ENCODE measurements at regions not wholly inside any gene's neighbourhood (a gene's known extent, or its start where the extent isn't known, plus 50 kb on each side); places are given as distances from the start of the nearest gene placed in this dataset.

DNA sequence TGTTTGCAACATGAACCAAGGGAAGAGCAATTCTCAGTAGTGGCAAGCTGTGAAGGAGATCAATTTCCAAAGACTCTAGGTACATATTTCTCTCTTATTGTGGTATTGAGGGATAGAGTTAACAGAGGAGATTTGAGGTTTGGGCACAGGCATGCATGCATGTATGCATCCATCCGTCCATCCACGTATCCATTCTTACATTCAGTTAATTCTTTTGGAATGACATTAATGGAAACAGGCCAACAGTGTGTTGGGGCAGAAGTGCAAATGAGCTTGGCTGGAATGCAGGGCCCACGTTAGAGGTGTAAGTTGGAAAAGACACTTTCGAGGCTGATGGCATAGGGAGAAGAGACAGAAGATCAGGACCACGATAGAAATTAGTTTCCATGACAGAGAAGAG lies 216.9 kb upstream of the PELI2 start:
- no peak overlapping the region for H3K4me3 ChIP-seq (ENCODE audit: low read length)
- no peak overlapping the region for H3K27ac ChIP-seq (ENCODE audit: low read depth, low read length)
- Mint-ChIP-seq H3K27me3 (peaks cover 0 to 3% of the 10 kb centered on the region in 2 donors), H3K27ac (peak overlapping the region in 1 of 8 donors; percentile 5), H3K9me3 (peaks cover 0 to 2% (median 0%) of the 10 kb centered on the region in 5 donors), H3K36me3 (no peaks in the 10 kb centered on the region), H3K4me3 (no peak overlapping the region), H3K4me1 (no peaks in the 10 kb centered on the region)
- DNase-seq = no peak
- no peaks in the 10 kb centered on the region for H3K4me1 ChIP-seq (ENCODE audit: insufficient read depth, low read length)
- no peaks in the 10 kb centered on the region for H3K9me3 ChIP-seq (ENCODE audit: low read length)
- CTCF ChIA-PET = no interaction called here
- no peaks in the 10 kb centered on the region for H3K36me3 ChIP-seq (ENCODE audit: insufficient read depth, low read length)
- POLR2A ChIA-PET = no interaction called here
- H3K27me3 ChIP-seq (ENCODE audit: insufficient read depth, low read length, poor library complexity, severe bottlenecking) = no peaks in the 10 kb centered on the region

GRCh38 chr14:55902241-55902640 lies 216.0 kb upstream of the PELI2 start:
- Mint-ChIP-seq H3K4me1 (no peaks in the 10 kb centered on the region), H3K27me3 (peaks cover 0 to 3% of the 10 kb centered on the region in 2 donors)
- CTCF ChIA-PET = no interaction called here

GRCh38 chr14:55904086-55904485 lies 214.1 kb upstream of the PELI2 start:
- peaks cover 0 to 3% of the 10 kb centered on the region in 2 donors for H3K27me3 Mint-ChIP-seq
- Histone ChIP-seq H3K9me3 (ENCODE audit: low read length) (no peaks in the 10 kb centered on the region), H3K27me3 (ENCODE audit: insufficient read depth, low read length, poor library complexity, severe bottlenecking) (no peaks in the 10 kb centered on the region), H3K27ac (ENCODE audit: low read depth, low read length) (no peak overlapping the region), H3K36me3 (ENCODE audit: insufficient read depth, low read length) (no peaks in the 10 kb centered on the region), H3K4me1 (ENCODE audit: insufficient read depth, low read length) (no peaks in the 10 kb centered on the region), H3K4me3 (ENCODE audit: low read length) (no peak overlapping the region)
- peaks cover 0 to 2% (median 0%) of the 10 kb centered on the region in 5 donors for H3K9me3 Mint-ChIP-seq
- H3K4me3 Mint-ChIP-seq = no peak overlapping the region
- CTCF ChIA-PET = no interaction called here
- peak overlapping the region in 1 of 8 donors; percentile 48 for H3K27ac Mint-ChIP-seq
- no peaks in the 10 kb centered on the region for H3K4me1 Mint-ChIP-seq
- POLR2A ChIA-PET = no interaction called here
- no peaks in the 10 kb centered on the region for H3K36me3 Mint-ChIP-seq
- DNase-seq = no peak

More at GRCh38 chr14:55902241-55902640, 216.0 kb upstream of the PELI2 start:
- Mint-ChIP-seq H3K27ac (no peak overlapping the region), H3K36me3 (no peaks in the 10 kb centered on the region), H3K4me3 (no peak overlapping the region), H3K9me3 (peaks cover 0 to 2% (median 0%) of the 10 kb centered on the region in 5 donors)
- no peaks in the 10 kb centered on the region for H3K4me1 ChIP-seq (ENCODE audit: insufficient read depth, low read length)
- H3K4me3 ChIP-seq (ENCODE audit: low read length) = no peak overlapping the region
- POLR2A ChIA-PET = no interaction called here
- H3K36me3 ChIP-seq (ENCODE audit: insufficient read depth, low read length) = no peaks in the 10 kb centered on the region
- no peak for DNase-seq
- H3K9me3 ChIP-seq (ENCODE audit: low read length) = no peaks in the 10 kb centered on the region
- no peak overlapping the region for H3K27ac ChIP-seq (ENCODE audit: low read depth, low read length)
- H3K27me3 ChIP-seq (ENCODE audit: insufficient read depth, low read length, poor library complexity, severe bottlenecking) = no peaks in the 10 kb centered on the region

- POLR2A ChIA-PET = no interaction called here
- no peaks in the 10 kb centered on the region for H3K4me1 Mint-ChIP-seq
- CTCF ChIA-PET = no interaction called here
- Histone ChIP-seq H3K36me3 (ENCODE audit: insufficient read depth, low read length) (no peaks in the 10 kb centered on the region), H3K27ac (ENCODE audit: low read depth, low read length) (no peak overlapping the region), H3K9me3 (ENCODE audit: low read length) (no peaks in the 10 kb centered on the region), H3K27me3 (ENCODE audit: insufficient read depth, low read length, poor library complexity, severe bottlenecking) (no peaks in the 10 kb centered on the region), H3K4me3 (ENCODE audit: low read length) (no peak overlapping the region), H3K4me1 (ENCODE audit: insufficient read depth, low read length) (no peaks in the 10 kb centered on the region)
- H3K9me3 Mint-ChIP-seq = peaks cover 0 to 2% (median 0%) of the 10 kb centered on the region in 5 donors
- peaks cover 0 to 3% of the 10 kb centered on the region in 2 donors for H3K27me3 Mint-ChIP-seq
- no peaks in the 10 kb centered on the region for H3K36me3 Mint-ChIP-seq
- H3K4me3 Mint-ChIP-seq = no peak overlapping the region
- no peak for DNase-seq
- no peak overlapping the region for H3K27ac Mint-ChIP-seq
Measured at GRCh38 chr14:55908106-55908505, 210.1 kb upstream of the PELI2 start.

- H3K4me1 Mint-ChIP-seq = no peaks in the 10 kb centered on the region
- H3K4me3 Mint-ChIP-seq = no peak overlapping the region
- H3K4me3 ChIP-seq (ENCODE audit: low read length) = no peak overlapping the region
- no peaks in the 10 kb centered on the region for H3K36me3 ChIP-seq (ENCODE audit: insufficient read depth, low read length)
- no peaks in the 10 kb centered on the region for H3K36me3 Mint-ChIP-seq
- no peak overlapping the region for H3K27ac ChIP-seq (ENCODE audit: low read depth, low read length)
- H3K4me1 ChIP-seq (ENCODE audit: insufficient read depth, low read length) = no peaks in the 10 kb centered on the region
- H3K27me3 Mint-ChIP-seq = peaks cover 0 to 6% of the 10 kb centered on the region in 2 donors
- ChIA-PET CTCF (no interaction called here), POLR2A (no interaction called here)
- no peak overlapping the region for H3K27ac Mint-ChIP-seq
- no peaks in the 10 kb centered on the region for H3K9me3 ChIP-seq (ENCODE audit: low read length)
- H3K27me3 ChIP-seq (ENCODE audit: insufficient read depth, low read length, poor library complexity, severe bottlenecking) = no peaks in the 10 kb centered on the region
- DNase-seq = no peak
- H3K9me3 Mint-ChIP-seq = peaks cover 0 to 2% (median 0%) of the 10 kb centered on the region in 5 donors
Measured at GRCh38 chr14:55909879-55910278, 208.3 kb upstream of the PELI2 start.

DNA sequence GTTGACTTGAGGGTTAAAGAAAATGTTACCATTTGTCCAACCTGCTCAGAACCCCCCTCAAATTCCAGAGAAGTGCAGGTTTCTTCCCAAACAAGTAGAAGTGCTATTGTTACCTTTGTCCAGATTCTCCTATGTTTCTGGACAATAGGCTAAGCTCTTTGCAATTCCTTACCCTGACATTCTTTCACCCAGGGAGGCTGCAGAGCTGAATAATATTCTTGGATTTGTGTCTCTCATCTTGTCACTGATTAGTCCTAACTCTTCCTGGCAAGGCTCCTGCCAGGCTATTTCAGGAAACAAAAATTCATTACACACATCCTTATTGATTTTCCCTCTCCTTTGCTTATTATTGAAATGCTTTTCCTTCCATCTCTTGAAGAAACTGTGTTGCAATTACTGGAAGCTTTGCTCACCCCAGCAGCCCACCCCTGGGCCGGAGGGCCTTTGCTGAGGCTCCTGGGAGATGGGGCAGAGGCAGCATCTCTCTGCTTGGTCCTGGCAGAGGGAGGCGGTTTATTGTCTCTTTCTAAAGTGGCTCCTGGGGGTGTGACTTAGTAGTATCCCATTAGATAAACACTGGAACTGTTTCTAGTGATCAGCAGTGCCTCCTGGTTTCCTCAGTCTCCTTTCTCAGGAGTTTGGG lies 207.5 kb upstream of the PELI2 start:
- no peaks in the 10 kb centered on the region for H3K36me3 Mint-ChIP-seq
- H3K27ac Mint-ChIP-seq = no peak overlapping the region
- no peaks in the 10 kb centered on the region for H3K4me1 Mint-ChIP-seq
- ChIA-PET POLR2A (no interaction called here), CTCF (no interaction called here)
- H3K9me3 Mint-ChIP-seq = no peaks in the 10 kb centered on the region
- Histone ChIP-seq H3K36me3 (ENCODE audit: insufficient read depth, low read length) (no peaks in the 10 kb centered on the region), H3K4me3 (ENCODE audit: low read length) (no peak overlapping the region), H3K4me1 (ENCODE audit: insufficient read depth, low read length) (no peaks in the 10 kb centered on the region), H3K9me3 (ENCODE audit: low read length) (no peaks in the 10 kb centered on the region), H3K27ac (ENCODE audit: low read depth, low read length) (no peak overlapping the region), H3K27me3 (ENCODE audit: insufficient read depth, low read length, poor library complexity, severe bottlenecking) (no peaks in the 10 kb centered on the region)
- H3K4me3 Mint-ChIP-seq = no peak overlapping the region
- DNase-seq = no peak
- H3K27me3 Mint-ChIP-seq = peaks cover 0 to 5% of the 10 kb centered on the region in 2 donors

DNA sequence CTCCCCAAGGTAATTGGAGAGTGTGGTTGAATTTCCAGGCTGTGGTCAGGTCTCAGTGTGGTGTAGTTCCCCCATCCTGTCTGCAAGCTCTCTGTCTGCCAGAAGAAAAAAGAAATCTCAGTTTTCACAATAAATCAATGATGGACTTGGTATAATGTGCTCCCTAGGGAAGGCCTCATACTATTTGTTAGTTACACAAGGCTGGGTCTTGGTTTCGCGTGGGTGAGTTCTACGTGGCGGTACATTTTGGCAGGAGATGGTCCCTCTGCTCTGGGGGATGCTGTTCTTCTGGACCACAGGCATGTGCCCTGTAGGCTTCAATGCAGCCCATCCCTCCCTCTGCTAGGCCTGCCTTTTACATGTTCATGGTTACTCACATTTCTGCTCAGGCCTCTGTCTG lies 206.4 kb upstream of the PELI2 start:
- Histone ChIP-seq H3K27ac (ENCODE audit: low read depth, low read length) (no peak overlapping the region), H3K4me3 (ENCODE audit: low read length) (no peak overlapping the region), H3K9me3 (ENCODE audit: low read length) (no peaks in the 10 kb centered on the region), H3K4me1 (ENCODE audit: insufficient read depth, low read length) (no peaks in the 10 kb centered on the region), H3K36me3 (ENCODE audit: insufficient read depth, low read length) (no peaks in the 10 kb centered on the region), H3K27me3 (ENCODE audit: insufficient read depth, low read length, poor library complexity, severe bottlenecking) (no peaks in the 10 kb centered on the region)
- Mint-ChIP-seq H3K27me3 (peaks cover 5% of the 10 kb centered on the region in 2 donors), H3K36me3 (peaks cover 0 to 5% (median 0%) of the 10 kb centered on the region in 3 donors), H3K27ac (no peak overlapping the region), H3K4me1 (no peaks in the 10 kb centered on the region), H3K9me3 (no peaks in the 10 kb centered on the region), H3K4me3 (no peak overlapping the region)
- no peak for DNase-seq
- ChIA-PET POLR2A (no interaction called here), CTCF (no interaction called here)

DNA sequence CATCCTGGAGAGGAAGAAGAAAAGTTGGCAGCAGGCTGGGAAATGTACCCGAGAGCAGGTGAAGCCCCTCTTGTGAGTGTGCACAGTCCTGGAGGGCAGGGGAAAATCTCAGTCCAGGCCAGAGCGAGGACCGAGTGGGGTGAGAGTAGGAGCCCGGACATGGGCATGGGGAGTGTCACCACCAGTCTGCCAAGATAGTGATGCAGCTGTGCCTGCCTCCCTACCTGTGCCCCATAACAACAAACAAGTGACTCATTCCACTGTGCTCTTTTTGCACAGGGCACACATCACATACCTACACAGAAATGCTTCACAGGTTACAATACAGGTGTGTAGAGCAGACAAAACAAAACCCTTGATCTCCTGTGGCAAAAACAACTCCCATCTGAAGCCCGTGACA lies 205.9 kb upstream of the PELI2 start:
- ChIA-PET POLR2A (no interaction called here), CTCF (no interaction called here)
- H3K36me3 Mint-ChIP-seq = peaks cover 0 to 8% (median 0%) of the 10 kb centered on the region in 3 donors

More for the DNA sequence above, 205.9 kb upstream of the PELI2 start:
- Mint-ChIP-seq H3K4me3 (no peak overlapping the region), H3K27me3 (peaks cover 5 to 8% of the 10 kb centered on the region in 2 donors), H3K9me3 (no peaks in the 10 kb centered on the region), H3K27ac (peak overlapping the region in 1 of 8 donors; percentile 56), H3K4me1 (no peaks in the 10 kb centered on the region)
- H3K27ac ChIP-seq (ENCODE audit: low read depth, low read length) = no peak overlapping the region
- no peaks in the 10 kb centered on the region for H3K9me3 ChIP-seq (ENCODE audit: low read length)
- no peak overlapping the region for H3K4me3 ChIP-seq (ENCODE audit: low read length)
- no peaks in the 10 kb centered on the region for H3K27me3 ChIP-seq (ENCODE audit: insufficient read depth, low read length, poor library complexity, severe bottlenecking)
- no peak for DNase-seq
- H3K4me1 ChIP-seq (ENCODE audit: insufficient read depth, low read length) = no peaks in the 10 kb centered on the region
- H3K36me3 ChIP-seq (ENCODE audit: insufficient read depth, low read length) = no peaks in the 10 kb centered on the region

Data from CD8-positive, alpha-beta memory T cell (primary cell).